Lower lobe of right lung (tissue), 2 donors: ENCODE measurements at regions not wholly inside any gene's neighbourhood (a gene's known extent, or its start where the extent isn't known, plus 50 kb on each side); places are given as distances from the start of the nearest gene placed in this dataset.

Source experiments
- ATAC-seq, 2 donors: fragments of 200-7000 bp; cut with Tn5 transposase; one replicate each; pipeline ENCODE4 v1.9.1; 2020 to 2022; ENCODE audit warnings: mild to moderate bottlenecking in 2 of 2, moderate library complexity in 2 of 2
- DNase-seq: peaks from one replicate; pipeline ENCODE4 v3.0.0-alpha.2; 2020
- H3K27ac ChIP-seq: fragments of 200-600 bp; one replicate; pipeline ENCODE4 v1.8.0; 2022
- H3K27me3 ChIP-seq: fragments of 200-600 bp; one replicate; pipeline ENCODE4 v1.8.0; 2022; ENCODE audit warnings: low read depth
- H3K36me3 ChIP-seq: fragments of 200-600 bp; one replicate; pipeline ENCODE4 v1.8.0; 2022; ENCODE audit warnings: mild to moderate bottlenecking
- H3K4me1 ChIP-seq: fragments of 200-600 bp; one replicate; pipeline ENCODE4 v1.8.0; 2022
- H3K4me3 ChIP-seq: fragments of 200-600 bp; one replicate; pipeline ENCODE4 v1.8.0; 2022; ENCODE audit warnings: mild to moderate bottlenecking
- H3K9me3 ChIP-seq: fragments of 200-600 bp; one replicate; pipeline ENCODE4 v1.8.0; 2022
- CTCF ChIP-seq: fragments of 200-600 bp; IDR thresholded peaks from one replicate; pipeline ENCODE4 v1.8.0; 2022; ENCODE audit warnings: antibody characterized with exemption, mild to moderate bottlenecking
- intact Hi-C: fragments of 100-400 bp; cut with DNase I; formaldehyde crosslinking; loops from one replicate; pipeline ENCODE4 v1.11.0; 2022
- donor health status: DM: no; HTN: yes; CAD: no; lungs with severe emphysema.

- H3K9me3 ChIP-seq = no peaks in the 10 kb centered on the region
- H3K36me3 ChIP-seq = no peaks in the 10 kb centered on the region
- intact Hi-C loops = no loop called here
- no peak overlapping the region for H3K4me3 ChIP-seq
- no peaks in the 10 kb centered on the region for H3K27me3 ChIP-seq
- no peaks in the 10 kb centered on the region for H3K4me1 ChIP-seq
- H3K27ac ChIP-seq = no peak overlapping the region
- ATAC-seq = no peak
- no peak for DNase-seq
- TF ChIP-seq CTCF = no peak
Measured at GRCh38 chr6:48016020-48016755, 94.8 kb downstream of the PTCHD4 start.

GRCh38 chr6:47992809-47993208 lies 118.2 kb downstream of the PTCHD4 start:
- Histone ChIP-seq H3K4me1 (no peaks in the 10 kb centered on the region), H3K9me3 (no peaks in the 10 kb centered on the region), H3K27ac (no peak overlapping the region), H3K4me3 (no peak overlapping the region), H3K27me3 (no peaks in the 10 kb centered on the region), H3K36me3 (no peaks in the 10 kb centered on the region)
- intact Hi-C loops = no loop called here
- no peak for TF ChIP-seq CTCF
- ATAC-seq (no peak), DNase-seq (no peak)

- intact Hi-C loops = no loop called here
- Histone ChIP-seq H3K27me3 (no peaks in the 10 kb centered on the region), H3K36me3 (no peaks in the 10 kb centered on the region), H3K4me3 (no peak overlapping the region), H3K4me1 (no peaks in the 10 kb centered on the region), H3K27ac (no peak overlapping the region), H3K9me3 (no peaks in the 10 kb centered on the region)
- no peak for ATAC-seq
- no peak for TF ChIP-seq CTCF
- no peak for DNase-seq
Measured at GRCh38 chr6:47983491-47983890, 127.5 kb downstream of the PTCHD4 start.

- no peak for TF ChIP-seq CTCF
- intact Hi-C loops = no loop called here
- Histone ChIP-seq H3K4me1 (no peaks in the 10 kb centered on the region), H3K36me3 (no peaks in the 10 kb centered on the region), H3K27ac (no peak overlapping the region), H3K9me3 (no peaks in the 10 kb centered on the region), H3K27me3 (no peaks in the 10 kb centered on the region), H3K4me3 (no peak overlapping the region)
- no peak for DNase-seq
- no peak for ATAC-seq
Measured at GRCh38 chr6:47977314-47977713, 133.7 kb downstream of the PTCHD4 start.

- intact Hi-C loops = no loop called here
- ATAC-seq (no peak), DNase-seq (no peak)
- H3K4me1 ChIP-seq = no peaks in the 10 kb centered on the region
- no peaks in the 10 kb centered on the region for H3K36me3 ChIP-seq
- no peak overlapping the region for H3K27ac ChIP-seq
- no peaks in the 10 kb centered on the region for H3K27me3 ChIP-seq
- TF ChIP-seq CTCF = no peak
- no peak overlapping the region for H3K4me3 ChIP-seq
- H3K9me3 ChIP-seq = no peaks in the 10 kb centered on the region
Measured at GRCh38 chr6:47974106-47974505, 136.9 kb downstream of the PTCHD4 start.
